Gastroesophageal sphincter (tissue), 3 donors: ENCODE measurements at regions not wholly inside any gene's neighbourhood (a gene's known extent, or its start where the extent isn't known, plus 50 kb on each side); places are given as distances from the start of the nearest gene placed in this dataset.

Experiments
- CTCF ChIP-seq, 4 experiments: fragments of 200-600 bp in 2 of 4; fragments of 450-650 bp in 2 of 4; sonication (generic) in 1 of 4; IDR thresholded peaks; one replicate each; pipeline ENCODE4 v1.5.1; 2017 to 2019; ENCODE audit warnings: antibody characterized with exemption in 4 of 4, mild to moderate bottlenecking in 2 of 4, moderate library complexity in 2 of 4
- POLR2A ChIP-seq, 2 donors: fragments of 450-650 bp; IDR thresholded peaks; one replicate each; pipeline ENCODE4 v1.6.1; 2017; ENCODE audit warnings: antibody characterized with exemption in 2 of 2, mild to moderate bottlenecking in 2 of 2, moderate library complexity in 1 of 2

DNA sequence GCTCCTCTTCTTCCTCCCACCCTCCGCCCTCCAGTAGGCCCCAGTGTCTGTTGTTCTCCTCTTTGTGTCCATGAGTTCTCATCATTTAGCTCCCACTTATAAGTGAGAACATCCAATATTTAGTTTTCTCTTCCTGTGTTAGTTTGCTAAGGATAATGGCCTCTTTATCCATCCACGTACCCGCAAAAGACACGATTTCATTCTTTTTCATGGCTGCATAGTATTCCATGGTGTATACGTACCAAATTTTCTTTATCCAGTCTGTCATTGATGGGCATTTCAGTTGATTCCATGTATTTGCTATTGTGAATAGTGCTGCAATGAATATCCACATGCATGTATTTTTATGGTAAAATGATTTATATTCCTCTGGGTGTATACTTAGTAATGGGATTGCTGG, 82.2 kb downstream of the COPS8 start:
- TF ChIP-seq CTCF (IDR thresholded peaks at IDR 0.05) (no peak), POLR2A (IDR thresholded peaks at IDR 0.05) (no peak)
